IMR-90 (cell line): ENCODE measurements at regions not wholly inside any gene's neighbourhood (a gene's known extent, or its start where the extent isn't known, plus 50 kb on each side); places are given as distances from the start of the nearest gene placed in this dataset.

Source experiments
- ATAC-seq: fragments of 200-7000 bp; cut with Tn5 transposase; 2 replicates; pipeline ENCODE4 v1.9.1; 2020; ENCODE audit warnings: low read depth, mild to moderate bottlenecking, moderate library complexity
- BruUV-seq: library from RNA; stranded (reverse); fragments of 400-500 nt; replicated peaks from 2 replicates; lab custom pipeline; 2021; lab: Mats Ljungman, UMichigan
- CTCF ChIA-PET: fragments of 300-600 bp; formaldehyde crosslinking; extraction: SDS; loops from one replicate; lab custom pipeline; 2021; ENCODE audit warnings: antibody characterized with exemption; lab: Yijun Ruan, JAX
- POLR2A ChIA-PET: fragments of 300-600 bp; sonication (Branson Sonifier 250); formaldehyde crosslinking; loops from one replicate; lab custom pipeline; 2022; ENCODE audit warnings: antibody characterized with exemption; ENCODE audit not compliant: unreplicated experiment; lab: Charles Lee
- DNase-seq: peaks from one replicate; pipeline ENCODE4 v3.0.0; 2013
- H2AFZ ChIP-seq: replicated peaks from 2 replicates; pipeline ENCODE3; 2013; ENCODE audit warnings: low read length, mild to moderate bottlenecking; ENCODE audit not compliant: poor library complexity
- H2AK5ac ChIP-seq: 2 replicates; pipeline ENCODE4 v1.6.1; 2013; ENCODE audit warnings: low read depth, low read length, inconsistent platforms
- H2AK9ac ChIP-seq: replicated peaks from 2 replicates; pipeline ENCODE3; 2013; ENCODE audit warnings: mild to moderate bottlenecking, low read depth, low read length, moderate library complexity; ENCODE audit not compliant: poor library complexity
- H2BK120ac ChIP-seq: 2 replicates; pipeline ENCODE4 v1.6.1; 2013; ENCODE audit warnings: low read depth, low read length, inconsistent platforms
- H2BK15ac ChIP-seq: 3 replicates; pipeline ENCODE4 v1.6.1; 2013; ENCODE audit warnings: low read depth, low read length, inconsistent platforms
- H2BK20ac ChIP-seq: 2 replicates; pipeline ENCODE4 v1.6.1; 2013; ENCODE audit warnings: low read depth, mild to moderate bottlenecking, inconsistent platforms, low read length, moderate library complexity
- H2BK5ac ChIP-seq: 2 replicates; pipeline ENCODE4 v1.6.1; 2013; ENCODE audit warnings: mild to moderate bottlenecking, low read depth, low read length, inconsistent platforms; ENCODE audit not compliant: poor library complexity, severe bottlenecking
- H3K14ac ChIP-seq: replicated peaks from 2 replicates; pipeline ENCODE4 v1.6.1; 2013; ENCODE audit warnings: low read depth, low read length, inconsistent platforms
- H3K18ac ChIP-seq: 2 replicates; pipeline ENCODE4 v1.6.1; 2013; ENCODE audit warnings: low read depth, low read length, control low read depth
- H3K23ac ChIP-seq: 2 replicates; pipeline ENCODE4 v1.6.1; 2013; ENCODE audit warnings: low read depth, low read length, inconsistent platforms
- H3K27ac ChIP-seq: 2 replicates; pipeline ENCODE4 v1.5.1; 2013; ENCODE audit warnings: mild to moderate bottlenecking, control low read depth, low read length; ENCODE audit not compliant: insufficient read depth
- H3K27me3 ChIP-seq: 2 replicates; pipeline ENCODE4 v1.6.1; 2013; ENCODE audit warnings: low read length; ENCODE audit not compliant: control insufficient read depth, insufficient read depth
- H3K36me3 ChIP-seq: 2 replicates; pipeline ENCODE4 v1.6.1; 2013; ENCODE audit warnings: low read length, mixed read lengths; ENCODE audit not compliant: control insufficient read depth, insufficient read depth
- H3K4ac ChIP-seq: 2 replicates; pipeline ENCODE4 v1.6.1; 2013; ENCODE audit warnings: low read depth, low read length, inconsistent platforms
- H3K4me1 ChIP-seq: 2 replicates; pipeline ENCODE4 v1.6.1; 2013; ENCODE audit warnings: low read length, mixed read lengths; ENCODE audit not compliant: control insufficient read depth, insufficient read depth
- H3K4me2 ChIP-seq: 2 replicates; pipeline ENCODE4 v1.6.1; 2013; ENCODE audit warnings: low read depth, mild to moderate bottlenecking, control low read depth, low read length, moderate library complexity
- H3K4me3 ChIP-seq: 2 replicates; pipeline ENCODE4 v1.5.1; 2013; ENCODE audit warnings: low read depth, mild to moderate bottlenecking, control low read depth, low read length, moderate library complexity; ENCODE audit not compliant: insufficient read depth
- H3K56ac ChIP-seq: 2 replicates; pipeline ENCODE4 v1.6.1; 2013; ENCODE audit warnings: low read length, inconsistent platforms; ENCODE audit not compliant: insufficient read depth; ENCODE audit errors: extremely low read depth
- H3K79me1 ChIP-seq, 2 experiments: 2 replicates each; pipeline ENCODE4 v1.6.1; 2013; ENCODE audit warnings: low read length in 2 of 2, inconsistent platforms in 1 of 2, low read depth in 1 of 2
- H3K9ac ChIP-seq: 2 replicates; pipeline ENCODE4 v1.6.1; 2013; ENCODE audit warnings: low read depth, low read length, control low read depth
- H3K9me1 ChIP-seq: 2 replicates; pipeline ENCODE4 v1.6.1; 2013; ENCODE audit warnings: low read length, inconsistent platforms; ENCODE audit not compliant: insufficient read depth
- H3K9me3 ChIP-seq: 2 replicates; pipeline ENCODE4 v1.6.1; 2013; ENCODE audit warnings: low read length; ENCODE audit not compliant: control insufficient read depth, insufficient read depth
- H4K20me1 ChIP-seq: 2 replicates; pipeline ENCODE4 v1.6.1; 2013; ENCODE audit warnings: low read length, inconsistent platforms; ENCODE audit not compliant: insufficient read depth
- H4K5ac ChIP-seq: 2 replicates; pipeline ENCODE4 v1.6.1; 2013; ENCODE audit warnings: mild to moderate bottlenecking, low read depth, low read length, control low read depth
- H4K8ac ChIP-seq, 2 experiments: 2 replicates each; pipeline ENCODE4 v1.6.1; 2013; ENCODE audit warnings: low read depth in 2 of 2, low read length in 2 of 2, control low read depth in 1 of 2, inconsistent platforms in 1 of 2
- H4K91ac ChIP-seq: 2 replicates; pipeline ENCODE4 v1.6.1; 2013; ENCODE audit warnings: low read depth, low read length, inconsistent platforms; ENCODE audit not compliant: insufficient read depth
- BHLHE40 ChIP-seq: fragments of 150-350 bp; IDR thresholded peaks from 2 replicates; pipeline ENCODE4 v1.6.1; 2016; ENCODE audit warnings: mild to moderate bottlenecking, low read depth, low read length
- CEBPB ChIP-seq: IDR thresholded peaks from 2 replicates; pipeline ENCODE4 v1.6.1; 2012; ENCODE audit warnings: low read depth, low read length, improper control_type of control experiment
- CHD1 ChIP-seq: IDR thresholded peaks from 2 replicates; pipeline ENCODE4 v1.6.1; 2012; ENCODE audit warnings: low read depth, low read length, improper control_type of control experiment
- CTCF ChIP-seq: conservative IDR thresholded peaks from 2 replicates; pipeline ENCODE4 v1.5.1; 2012; ENCODE audit warnings: mild to moderate bottlenecking, low read depth, low read length, improper control_type of control experiment
- ELK1 ChIP-seq: fragments of 150-350 bp; IDR thresholded peaks from 2 replicates; pipeline ENCODE4 v1.6.1; 2016; ENCODE audit warnings: low read depth, mild to moderate bottlenecking, low read length, moderate library complexity, borderline replicate concordance
- FOS ChIP-seq: fragments of 150-350 bp; IDR thresholded peaks from 2 replicates; pipeline ENCODE4 v1.6.1; 2016; ENCODE audit warnings: low read depth, low read length
- MAFK ChIP-seq: IDR thresholded peaks from 2 replicates; pipeline ENCODE4 v1.6.1; 2012; ENCODE audit warnings: low read depth, low read length, improper control_type of control experiment
- MAZ ChIP-seq: IDR thresholded peaks from 2 replicates; pipeline ENCODE4 v1.6.1; 2012; ENCODE audit warnings: low read depth, mild to moderate bottlenecking, low read length, improper control_type of control experiment, moderate library complexity, borderline replicate concordance
- MXI1 ChIP-seq: IDR thresholded peaks from 2 replicates; pipeline ENCODE4 v1.6.1; 2012; ENCODE audit warnings: low read depth, mild to moderate bottlenecking, low read length, moderate library complexity, borderline replicate concordance
- NFE2L2 ChIP-seq: fragments of 150-350 bp; IDR thresholded peaks from 2 replicates; pipeline ENCODE4 v1.6.1; 2016; ENCODE audit warnings: low read depth, mild to moderate bottlenecking, low read length
- POLR2A ChIP-seq: IDR thresholded peaks from 2 replicates; pipeline ENCODE4 v1.6.1; 2012; ENCODE audit warnings: mild to moderate bottlenecking, low read depth, low read length
- RAD21 ChIP-seq: IDR thresholded peaks from 2 replicates; pipeline ENCODE4 v1.6.1; 2012; ENCODE audit warnings: low read length, improper control_type of control experiment
- RCOR1 ChIP-seq: IDR thresholded peaks from 2 replicates; pipeline ENCODE4 v1.6.1; 2012; ENCODE audit warnings: mild to moderate bottlenecking, low read length, improper control_type of control experiment; ENCODE audit not compliant: insufficient replicate concordance
- RFX5 ChIP-seq: IDR thresholded peaks from 2 replicates; pipeline ENCODE4 v1.8.0; 2012; ENCODE audit warnings: low read depth, mild to moderate bottlenecking, low read length, moderate library complexity
- SMC3 ChIP-seq: fragments of 150-350 bp; IDR thresholded peaks from 2 replicates; pipeline ENCODE4 v1.6.1; 2016; ENCODE audit warnings: low read depth, mild to moderate bottlenecking, antibody characterized with exemption, low read length, moderate library complexity
- USF2 ChIP-seq: fragments of 150-350 bp; IDR thresholded peaks from 2 replicates; pipeline ENCODE4 v1.6.1; 2017; ENCODE audit warnings: mild to moderate bottlenecking, antibody characterized with exemption, low read length, low read depth
- WGBS, 2 experiments: methylation state at CpG; one replicate each; pipeline versions ENCODE4 v1.1.5 to v1.1.7; 2013; ENCODE audit warnings: missing lambda C conversion rate in 2 of 2; ENCODE audit not compliant: insufficient read length in 1 of 2; ENCODE audit errors: extremely low coverage in 2 of 2; 5-methylcytosine and 5-hydroxymethylcytosine counted together
- dilution Hi-C: fragments of 300-500 bp; cut with HindIII; formaldehyde crosslinking; loops from one replicate; pipeline ENCODE4 v1.14.3; 2018; ENCODE audit warnings: low sequenced_read_pairs; ENCODE audit not compliant: unreplicated experiment
- in situ Hi-C: fragments of 300-500 bp; cut with MboI; formaldehyde crosslinking; loops from 3 replicates; pipeline ENCODE4 v1.14.3; 2019; ENCODE audit warnings: low sequenced_read_pairs, inconsistent platforms, mixed read lengths
- intact Hi-C: fragments of 100-400 bp; cut with micrococcal nuclease; formaldehyde crosslinking; loops from 2 replicates; pipeline ENCODE4 v1.10.0; 2022

GRCh38 chr6:113248532-113248931 lies 608.6 kb upstream of the MARCKS start:
- dilution Hi-C loops: no loop called here
- no peak overlapping the region for H4K91ac ChIP-seq
- H3K14ac ChIP-seq: no peak overlapping the region
- H2BK5ac ChIP-seq: no peak overlapping the region
- ATAC-seq: no peak
- H2BK20ac ChIP-seq: no peak overlapping the region
- no peak overlapping the region for H4K8ac ChIP-seq
- no peak overlapping the region for H2AK9ac ChIP-seq
- WGBS, 2 experiments: no CpG with 5 or more reads among the region's 2 CpGs
- H3K36me3 ChIP-seq: no peaks in the 10 kb centered on the region
- H3K4ac ChIP-seq: no peak overlapping the region
- H3K4me3 ChIP-seq: no peak overlapping the region
- H2BK15ac ChIP-seq: no peak overlapping the region
- no peaks in the 10 kb centered on the region for H3K9me3 ChIP-seq
- H3K27ac ChIP-seq: no peak overlapping the region
- no peaks in the 10 kb centered on the region for H3K79me1 ChIP-seq
- no peak overlapping the region for H3K56ac ChIP-seq
- in situ Hi-C loops: no loop called here
- H3K4me2 ChIP-seq: no peak overlapping the region
- no peak overlapping the region for H3K9ac ChIP-seq
- intact Hi-C loops: no loop called here
- POLR2A ChIA-PET: no interaction called here
- no peak overlapping the region for H4K5ac ChIP-seq
- no peak overlapping the region for H3K23ac ChIP-seq
- no peaks in the 10 kb centered on the region for H3K4me1 ChIP-seq
- H4K20me1 ChIP-seq: no peaks in the 10 kb centered on the region
- DNase-seq: no peak
- H3K9me1 ChIP-seq: no peaks in the 10 kb centered on the region
- TF ChIP-seq RAD21 (no peak), NFE2L2 (no peak), FOS (no peak), CTCF (no peak), USF2 (no peak), MAZ (no peak), MAFK (no peak), MXI1 (no peak), BHLHE40 (no peak), CEBPB (no peak), POLR2A (no peak), CHD1 (no peak), RFX5 (no peak), RCOR1 (no peak), ELK1 (no peak), SMC3 (no peak)
- H2AFZ ChIP-seq: no peak overlapping the region
- H3K27me3 ChIP-seq: no peaks in the 10 kb centered on the region
- no peak overlapping the region for H2BK120ac ChIP-seq
- H2AK5ac ChIP-seq: no peak overlapping the region; the same call in 1 of the 2 replicates
- CTCF ChIA-PET: interaction anchor here (0.6 kb wide), 1 partner anchor 1051 kb away, joined by 3 read pairs; no protein-coding TSS in a partner anchor
- no peak overlapping the region for H3K18ac ChIP-seq
- BruUV-seq: no TSS peak
